ENCODE measurements at regions not wholly inside any gene's neighbourhood (a gene's known extent, or its start where the extent isn't known, plus 50 kb on each side); places are given as distances from the start of the nearest gene placed in this dataset.

GRCh38 chr5:172550996-172551395 lies 90.1 kb upstream of the NEURL1B start:
- TF ChIP-seq, protein P1, sequence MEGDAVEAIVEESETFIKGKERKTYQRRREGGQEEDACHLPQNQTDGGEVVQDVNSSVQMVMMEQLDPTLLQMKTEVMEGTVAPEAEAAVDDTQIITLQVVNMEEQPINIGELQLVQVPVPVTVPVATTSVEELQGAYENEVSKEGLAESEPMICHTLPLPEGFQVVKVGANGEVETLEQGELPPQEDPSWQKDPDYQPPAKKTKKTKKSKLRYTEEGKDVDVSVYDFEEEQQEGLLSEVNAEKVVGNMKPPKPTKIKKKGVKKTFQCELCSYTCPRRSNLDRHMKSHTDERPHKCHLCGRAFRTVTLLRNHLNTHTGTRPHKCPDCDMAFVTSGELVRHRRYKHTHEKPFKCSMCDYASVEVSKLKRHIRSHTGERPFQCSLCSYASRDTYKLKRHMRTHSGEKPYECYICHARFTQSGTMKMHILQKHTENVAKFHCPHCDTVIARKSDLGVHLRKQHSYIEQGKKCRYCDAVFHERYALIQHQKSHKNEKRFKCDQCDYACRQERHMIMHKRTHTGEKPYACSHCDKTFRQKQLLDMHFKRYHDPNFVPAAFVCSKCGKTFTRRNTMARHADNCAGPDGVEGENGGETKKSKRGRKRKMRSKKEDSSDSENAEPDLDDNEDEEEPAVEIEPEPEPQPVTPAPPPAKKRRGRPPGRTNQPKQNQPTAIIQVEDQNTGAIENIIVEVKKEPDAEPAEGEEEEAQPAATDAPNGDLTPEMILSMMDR (IDR thresholded peaks at IDR 0.05): no peak
- no peaks in the 10 kb centered on the region for H3K27me3 ChIP-seq

GRCh38 chr5:172550096-172550765 lies 90.8 kb upstream of the NEURL1B start:
- Histone ChIP-seq H3K27me3 (no peaks in the 10 kb centered on the region), H3K4me3 (no peak overlapping the region), H3K4me1 (peaks cover 4 to 37% (median 16%) of the 10 kb centered on the region in 12 donors), H3K9me3 (no peaks in the 10 kb centered on the region), H3K27ac (peak overlapping the region in 9 of 12 donors; percentile 37 to 75 (median 44)), H3K36me3 (no peaks in the 10 kb centered on the region)
- WGBS, 4 donors: 67 to 83% (median 73%) methylated on average over 6 to 9 of the region's 9 CpGs
- DNase-seq (peak in 1 of 5 donors; percentile 54), ATAC-seq (peak in 2 of 4 donors; percentile 28 to 51)
- TF ChIP-seq POLR2A (IDR thresholded peaks at IDR 0.05): no peak
- TF ChIP-seq, protein P1 (IDR thresholded peaks at IDR 0.05): no peak
- intact Hi-C loops (cut with DNase I): loop anchor here in 2 of 10 donors (10.0 kb wide), 1 partner anchor 95 kb away; the partner anchor contains the start of gene NEURL1B (in 2 of the 2)

More at GRCh38 chr5:172550996-172551395, 90.1 kb upstream of the NEURL1B start:
- Histone ChIP-seq H3K4me1 (peaks cover 4 to 44% (median 20%) of the 10 kb centered on the region in 12 donors), H3K36me3 (no peaks in the 10 kb centered on the region), H3K27ac (peak overlapping the region in 3 of 12 donors; percentile 44 to 75 (median 50)), H3K4me3 (no peak overlapping the region), H3K9me3 (no peaks in the 10 kb centered on the region)
- intact Hi-C loops (cut with DNase I): loop anchor here in 2 of 10 donors (10.0 kb wide), 1 partner anchor 94 kb away; the partner anchor contains the start of gene NEURL1B (in 2 of the 2)
- 70 to 82% (median 76%) methylated on average over 8 to 9 of the region's 9 CpGs for WGBS, 4 donors
- peak in 1 of 5 donors; percentile 45 for DNase-seq
- no peak for ATAC-seq

GRCh38 chr5:172549696-172550095 lies 91.4 kb upstream of the NEURL1B start:
- Histone ChIP-seq H3K27me3 (no peaks in the 10 kb centered on the region), H3K4me1 (peaks cover 3 to 33% (median 15%) of the 10 kb centered on the region in 12 donors), H3K9me3 (no peaks in the 10 kb centered on the region), H3K27ac (peak overlapping the region in 7 of 12 donors; percentile 37 to 75 (median 44)), H3K4me3 (no peak overlapping the region), H3K36me3 (no peaks in the 10 kb centered on the region)
- ATAC-seq (peak in 1 of 4 donors; percentile 20), DNase-seq (peak in 1 of 5 donors; percentile 21)
- intact Hi-C loops (cut with DNase I): loop anchor here in 2 of 10 donors (10.0 kb wide), 1 partner anchor 95 kb away; the partner anchor contains the start of gene NEURL1B (in 2 of the 2)
- TF ChIP-seq, protein P1 (IDR thresholded peaks at IDR 0.05): no peak
- TF ChIP-seq POLR2A (IDR thresholded peaks at IDR 0.05): no peak
- WGBS, 4 donors: 66 to 89% (median 78%) methylated on average over 13 of the region's 13 CpGs

GRCh38 chr5:172548981-172549687 lies 91.9 kb upstream of the NEURL1B start:
- ATAC-seq: no peak
- H3K4me3 ChIP-seq: no peak overlapping the region
- TF ChIP-seq, protein P1 (IDR thresholded peaks at IDR 0.05): no peak
- TF ChIP-seq POLR2A (IDR thresholded peaks at IDR 0.05): no peak
- intact Hi-C loops (cut with DNase I): no loop called here
- H3K4me1 ChIP-seq: peaks cover 0 to 28% (median 13%) of the 10 kb centered on the region in 12 donors
- 86 to 92% (median 91%) methylated on average over 14 of the region's 14 CpGs for WGBS, 4 donors
- DNase-seq: peak in 1 of 5 donors; percentile 40
- H3K9me3 ChIP-seq: no peaks in the 10 kb centered on the region
- no peaks in the 10 kb centered on the region for H3K36me3 ChIP-seq
- H3K27ac ChIP-seq: peak overlapping the region in 2 of 12 donors; percentile 50 to 75
- H3K27me3 ChIP-seq: no peaks in the 10 kb centered on the region
